ENCODE measurements at regions not wholly inside any gene's neighbourhood (a gene's known extent, or its start where the extent isn't known, plus 50 kb on each side); places are given as distances from the start of the nearest gene placed in this dataset.
"Not testable (repeated sequence)": the region's sequence is repeated elsewhere in the genome, so short reads cannot be mapped to it uniquely, and the experiment has no call there.

GRCh38 chr2:167575276-167575675 is 672.1 kb downstream of the STK39 start:
- Mint-ChIP-seq H3K27ac (no peak overlapping the region), H3K4me1 (ENCODE audit: low read depth) (no peaks in the 10 kb centered on the region), H3K9me3 (no peaks in the 10 kb centered on the region), H3K27me3 (ENCODE audit: low read depth) (no peaks in the 10 kb centered on the region), H3K4me3 (no peak overlapping the region), H3K36me3 (ENCODE audit: low read depth) (no peaks in the 10 kb centered on the region)
- CTCF ChIA-PET: interaction anchor here (0.6 kb wide), 1 partner anchor 188 kb away, joined by 5 read pairs; no protein-coding TSS in a partner anchor
- intact Hi-C loops (cut with micrococcal nuclease): no loop called here
- no peak for DNase-seq

GRCh38 chr2:167572883-167573619 is 674.3 kb downstream of the STK39 start:
- no peak for DNase-seq
- intact Hi-C loops (cut with micrococcal nuclease): no loop called here
- CTCF ChIA-PET: no interaction called here
- Mint-ChIP-seq H3K27ac (no peak overlapping the region), H3K9me3 (no peaks in the 10 kb centered on the region), H3K4me1 (ENCODE audit: low read depth) (no peaks in the 10 kb centered on the region), H3K27me3 (ENCODE audit: low read depth) (no peaks in the 10 kb centered on the region), H3K36me3 (ENCODE audit: low read depth) (no peaks in the 10 kb centered on the region), H3K4me3 (no peak overlapping the region)

- H3K9me3 Mint-ChIP-seq: peaks cover 2% of the 10 kb centered on the region
- CTCF ChIA-PET: no interaction called here
- H3K27me3 Mint-ChIP-seq (ENCODE audit: low read depth): no peaks in the 10 kb centered on the region
- no peak overlapping the region for H3K27ac Mint-ChIP-seq
- H3K4me3 Mint-ChIP-seq: no peak overlapping the region
- H3K36me3 Mint-ChIP-seq (ENCODE audit: low read depth): no peaks in the 10 kb centered on the region
- no peaks in the 10 kb centered on the region for H3K4me1 Mint-ChIP-seq (ENCODE audit: low read depth)
- intact Hi-C loops (cut with micrococcal nuclease): no loop called here
- no peak for DNase-seq
Observed at GRCh38 chr2:167570370-167570769, 677.0 kb downstream of the STK39 start.

GRCh38 chr2:167563885-167564619 is 675.8 kb downstream of the XIRP2 start:
- H3K4me1 Mint-ChIP-seq (ENCODE audit: low read depth); DNase-seq; H3K36me3 Mint-ChIP-seq (ENCODE audit: low read depth); H3K4me3 Mint-ChIP-seq; H3K27ac Mint-ChIP-seq; H3K9me3 Mint-ChIP-seq; CTCF ChIA-PET; intact Hi-C loops (cut with micrococcal nuclease); H3K27me3 Mint-ChIP-seq (ENCODE audit: low read depth): not testable (repeated sequence)

- intact Hi-C loops (cut with micrococcal nuclease); H3K36me3 Mint-ChIP-seq (ENCODE audit: low read depth); H3K9me3 Mint-ChIP-seq; CTCF ChIA-PET; H3K4me3 Mint-ChIP-seq; H3K27me3 Mint-ChIP-seq (ENCODE audit: low read depth); H3K4me1 Mint-ChIP-seq (ENCODE audit: low read depth); H3K27ac Mint-ChIP-seq; DNase-seq: not testable (repeated sequence)
Observed at GRCh38 chr2:167558272-167558991, 670.2 kb downstream of the XIRP2 start.

GRCh38 chr2:167555098-167555720 is 666.9 kb downstream of the XIRP2 start:
- intact Hi-C loops (cut with micrococcal nuclease): no loop called here
- no peaks in the 10 kb centered on the region for H3K9me3 Mint-ChIP-seq
- no peaks in the 10 kb centered on the region for H3K4me1 Mint-ChIP-seq (ENCODE audit: low read depth)
- no peak for DNase-seq
- H3K36me3 Mint-ChIP-seq (ENCODE audit: low read depth): no peaks in the 10 kb centered on the region
- H3K27ac Mint-ChIP-seq: no peak overlapping the region
- no peak overlapping the region for H3K4me3 Mint-ChIP-seq
- CTCF ChIA-PET: no interaction called here
- H3K27me3 Mint-ChIP-seq (ENCODE audit: low read depth): no peaks in the 10 kb centered on the region

GRCh38 chr2:167553635-167554034 is 665.4 kb downstream of the XIRP2 start:
- intact Hi-C loops (cut with micrococcal nuclease): no loop called here
- Mint-ChIP-seq H3K27me3 (ENCODE audit: low read depth) (no peaks in the 10 kb centered on the region), H3K4me3 (no peak overlapping the region), H3K27ac (no peak overlapping the region), H3K36me3 (ENCODE audit: low read depth) (no peaks in the 10 kb centered on the region), H3K4me1 (ENCODE audit: low read depth) (no peaks in the 10 kb centered on the region), H3K9me3 (no peaks in the 10 kb centered on the region)
- CTCF ChIA-PET: no interaction called here
- DNase-seq: no peak

GRCh38 chr2:167551416-167551815 is 663.1 kb downstream of the XIRP2 start:
- H3K4me1 Mint-ChIP-seq (ENCODE audit: low read depth): no peaks in the 10 kb centered on the region
- DNase-seq: no peak
- no peak overlapping the region for H3K27ac Mint-ChIP-seq
- no peaks in the 10 kb centered on the region for H3K36me3 Mint-ChIP-seq (ENCODE audit: low read depth)
- H3K9me3 Mint-ChIP-seq: no peaks in the 10 kb centered on the region
- CTCF ChIA-PET: no interaction called here
- intact Hi-C loops (cut with micrococcal nuclease): no loop called here
- no peaks in the 10 kb centered on the region for H3K27me3 Mint-ChIP-seq (ENCODE audit: low read depth)
- no peak overlapping the region for H3K4me3 Mint-ChIP-seq

GRCh38 chr2:167550448-167550847 is 662.2 kb downstream of the XIRP2 start:
- Mint-ChIP-seq H3K9me3 (no peaks in the 10 kb centered on the region), H3K4me3 (no peak overlapping the region), H3K4me1 (ENCODE audit: low read depth) (no peaks in the 10 kb centered on the region), H3K27me3 (ENCODE audit: low read depth) (no peaks in the 10 kb centered on the region), H3K27ac (no peak overlapping the region), H3K36me3 (ENCODE audit: low read depth) (no peaks in the 10 kb centered on the region)
- DNase-seq: no peak
- CTCF ChIA-PET: no interaction called here
- intact Hi-C loops (cut with micrococcal nuclease): no loop called here

GRCh38 chr2:167548396-167548795 is 660.1 kb downstream of the XIRP2 start:
- Mint-ChIP-seq H3K9me3 (no peaks in the 10 kb centered on the region), H3K27me3 (ENCODE audit: low read depth) (no peaks in the 10 kb centered on the region), H3K27ac (no peak overlapping the region), H3K36me3 (ENCODE audit: low read depth) (no peaks in the 10 kb centered on the region), H3K4me3 (no peak overlapping the region), H3K4me1 (ENCODE audit: low read depth) (no peaks in the 10 kb centered on the region)
- CTCF ChIA-PET: no interaction called here
- no peak for DNase-seq
- intact Hi-C loops (cut with micrococcal nuclease): no loop called here

- DNase-seq: no peak
- Mint-ChIP-seq H3K36me3 (ENCODE audit: low read depth) (no peaks in the 10 kb centered on the region), H3K4me3 (no peak overlapping the region), H3K27ac (no peak overlapping the region), H3K9me3 (no peaks in the 10 kb centered on the region), H3K4me1 (ENCODE audit: low read depth) (no peaks in the 10 kb centered on the region), H3K27me3 (ENCODE audit: low read depth) (no peaks in the 10 kb centered on the region)
- intact Hi-C loops (cut with micrococcal nuclease): no loop called here
- CTCF ChIA-PET: interaction anchor here (1.7 kb wide), 1 partner anchor 14 kb away, joined by 5 read pairs; no protein-coding TSS in a partner anchor
Observed at GRCh38 chr2:167544602-167545001, 656.3 kb downstream of the XIRP2 start.

- no peaks in the 10 kb centered on the region for H3K36me3 Mint-ChIP-seq (ENCODE audit: low read depth)
- H3K9me3 Mint-ChIP-seq: no peaks in the 10 kb centered on the region
- H3K27me3 Mint-ChIP-seq (ENCODE audit: low read depth): no peaks in the 10 kb centered on the region
- DNase-seq: no peak
- intact Hi-C loops (cut with micrococcal nuclease): no loop called here
- CTCF ChIA-PET: interaction anchor here (1.7 kb wide), 1 partner anchor 13 kb away, joined by 5 read pairs; no protein-coding TSS in a partner anchor
- H3K27ac Mint-ChIP-seq: no peak overlapping the region
- H3K4me3 Mint-ChIP-seq: no peak overlapping the region
- no peaks in the 10 kb centered on the region for H3K4me1 Mint-ChIP-seq (ENCODE audit: low read depth)
Observed at GRCh38 chr2:167543721-167544120, 655.4 kb downstream of the XIRP2 start.

Data from activated naive CD4-positive, alpha-beta T cell treated with anti-CD3 and anti-CD28 coated beads for 36 hours (primary cell).